Astrocyte of the spinal cord (primary cell): ENCODE measurements at regions not wholly inside any gene's neighbourhood (a gene's known extent, or its start where the extent isn't known, plus 50 kb on each side); places are given as distances from the start of the nearest gene placed in this dataset.

Source experiments
- DNase-seq: peaks from one replicate; pipeline ENCODE4 v3.0.0; 2011; ENCODE audit warnings: low read depth, low spot score
- H3K4me3 ChIP-seq: 2 replicates; pipeline ENCODE4 v1.5.1; 2011; ENCODE audit warnings: low read depth, mild to moderate bottlenecking, low read length, moderate library complexity
- in situ Hi-C: cut with HindIII; loops from 2 replicates; pipeline ENCODE4 v1.10.0; 2017; ENCODE audit warnings: low sequenced_read_pairs
- TF ChIP-seq, protein P1 (sequence below): IDR thresholded peaks from 2 replicates; pipeline ENCODE4 v1.5.1; 2012; ENCODE audit warnings: low read depth, mild to moderate bottlenecking, low read length, inconsistent platforms

DNA sequence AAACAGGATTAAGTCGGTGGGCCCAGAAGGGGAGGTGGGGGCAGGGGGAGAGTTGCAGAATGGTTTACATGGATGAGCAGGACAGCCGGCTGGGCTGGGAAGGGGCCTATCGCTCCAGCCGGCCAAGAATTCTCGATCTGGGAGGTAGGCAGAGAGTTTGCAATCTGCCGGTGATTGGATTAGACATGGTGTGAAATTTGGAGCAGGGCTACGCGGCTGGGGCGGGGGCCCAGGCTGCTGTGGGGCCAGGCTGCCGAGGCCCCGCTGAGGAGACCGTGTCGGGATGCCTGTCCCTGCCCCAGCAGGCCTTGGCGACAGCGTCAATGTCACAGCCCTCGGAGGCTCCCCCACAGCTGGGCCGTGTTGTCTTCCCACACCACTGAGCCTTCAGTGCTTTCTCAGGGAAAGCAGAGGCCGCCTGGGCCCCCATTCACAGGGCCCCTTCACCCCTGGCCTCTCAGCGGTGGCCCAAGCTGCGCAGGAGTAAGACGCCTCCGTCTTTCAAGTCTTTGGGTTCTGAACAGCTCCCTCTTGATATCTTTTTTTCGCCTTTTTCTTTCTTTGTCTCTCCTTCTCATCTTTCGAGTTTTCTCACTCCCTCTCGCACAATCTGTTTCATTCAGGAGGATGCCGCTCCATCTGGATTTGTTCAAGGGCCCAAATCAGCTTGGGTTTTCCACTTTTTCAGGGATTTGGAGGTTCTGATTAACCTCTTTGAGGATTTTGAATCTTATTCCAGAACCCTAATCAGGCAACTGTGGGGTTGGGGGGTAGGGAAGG is 117.5 kb upstream of the PARP11 start:
- in situ Hi-C loops, result no loop called here
- DNase-seq, result no peak
- H3K4me3 ChIP-seq, result no peak overlapping the region
- TF ChIP-seq, protein P1, sequence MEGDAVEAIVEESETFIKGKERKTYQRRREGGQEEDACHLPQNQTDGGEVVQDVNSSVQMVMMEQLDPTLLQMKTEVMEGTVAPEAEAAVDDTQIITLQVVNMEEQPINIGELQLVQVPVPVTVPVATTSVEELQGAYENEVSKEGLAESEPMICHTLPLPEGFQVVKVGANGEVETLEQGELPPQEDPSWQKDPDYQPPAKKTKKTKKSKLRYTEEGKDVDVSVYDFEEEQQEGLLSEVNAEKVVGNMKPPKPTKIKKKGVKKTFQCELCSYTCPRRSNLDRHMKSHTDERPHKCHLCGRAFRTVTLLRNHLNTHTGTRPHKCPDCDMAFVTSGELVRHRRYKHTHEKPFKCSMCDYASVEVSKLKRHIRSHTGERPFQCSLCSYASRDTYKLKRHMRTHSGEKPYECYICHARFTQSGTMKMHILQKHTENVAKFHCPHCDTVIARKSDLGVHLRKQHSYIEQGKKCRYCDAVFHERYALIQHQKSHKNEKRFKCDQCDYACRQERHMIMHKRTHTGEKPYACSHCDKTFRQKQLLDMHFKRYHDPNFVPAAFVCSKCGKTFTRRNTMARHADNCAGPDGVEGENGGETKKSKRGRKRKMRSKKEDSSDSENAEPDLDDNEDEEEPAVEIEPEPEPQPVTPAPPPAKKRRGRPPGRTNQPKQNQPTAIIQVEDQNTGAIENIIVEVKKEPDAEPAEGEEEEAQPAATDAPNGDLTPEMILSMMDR, result no peak

DNA sequence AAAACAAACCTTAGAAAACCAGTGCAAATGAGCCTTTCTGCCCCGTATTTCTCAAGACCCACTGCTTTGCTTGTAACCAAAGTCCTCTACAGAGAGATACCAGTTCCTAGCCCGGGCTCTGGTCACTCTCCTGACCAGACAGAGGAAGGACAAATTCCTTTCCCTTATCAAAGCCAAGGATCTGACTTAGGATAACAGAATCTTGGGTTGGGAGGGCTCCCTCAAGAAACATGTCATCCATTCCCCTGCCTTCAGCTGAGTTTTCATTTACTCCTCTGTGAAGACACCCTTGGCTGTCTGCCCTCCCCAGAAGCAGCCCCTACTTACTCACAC is 116.0 kb upstream of the PARP11 start:
- H3K4me3 ChIP-seq, result no peak overlapping the region
- in situ Hi-C loops, result no loop called here
- no peak for DNase-seq
- TF ChIP-seq, protein P1, result no peak

DNA sequence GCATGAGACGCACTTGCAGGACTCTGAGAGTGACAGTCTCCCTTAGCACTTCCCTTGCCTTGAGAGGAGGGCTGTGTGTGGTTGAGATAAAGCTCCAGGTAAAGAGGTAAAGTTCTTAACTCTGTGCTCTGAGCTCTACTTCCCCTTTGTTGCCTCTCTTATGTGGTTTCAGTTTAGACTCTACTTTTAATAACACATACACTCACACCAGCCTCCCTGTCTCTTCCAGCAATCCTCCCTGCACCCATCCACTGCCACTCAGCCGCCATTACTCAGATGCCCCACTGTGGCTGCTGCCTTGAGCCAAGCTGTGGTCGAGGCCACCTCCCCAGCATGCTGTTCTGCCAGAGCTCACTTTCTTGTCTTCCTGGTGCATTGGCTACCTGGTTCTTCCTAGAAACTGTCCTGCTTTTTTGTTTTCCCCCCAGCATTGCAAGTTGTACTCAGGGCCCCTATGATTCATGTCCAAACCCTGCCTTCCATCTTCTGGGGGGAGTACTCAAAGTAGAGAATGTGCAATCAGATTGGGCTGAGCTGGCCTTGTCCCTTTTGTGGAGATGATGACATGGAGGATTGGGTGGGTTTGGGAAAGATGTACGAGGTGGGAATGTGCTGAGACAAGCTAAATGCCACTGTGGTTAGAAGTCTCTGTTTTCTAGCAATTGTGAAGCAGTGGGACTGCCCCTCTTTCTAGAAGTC is 115.5 kb upstream of the PARP11 start:
- H3K4me3 ChIP-seq, result no peak overlapping the region
- TF ChIP-seq, protein P1, result no peak
- in situ Hi-C loops, result no loop called here
- no peak for DNase-seq

- in situ Hi-C loops, result no loop called here
- TF ChIP-seq, protein P1, result no peak
- no peak overlapping the region for H3K4me3 ChIP-seq
- no peak for DNase-seq
Observed at GRCh38 chr12:3987571-3987970, 114.4 kb upstream of the PARP11 start.

DNA sequence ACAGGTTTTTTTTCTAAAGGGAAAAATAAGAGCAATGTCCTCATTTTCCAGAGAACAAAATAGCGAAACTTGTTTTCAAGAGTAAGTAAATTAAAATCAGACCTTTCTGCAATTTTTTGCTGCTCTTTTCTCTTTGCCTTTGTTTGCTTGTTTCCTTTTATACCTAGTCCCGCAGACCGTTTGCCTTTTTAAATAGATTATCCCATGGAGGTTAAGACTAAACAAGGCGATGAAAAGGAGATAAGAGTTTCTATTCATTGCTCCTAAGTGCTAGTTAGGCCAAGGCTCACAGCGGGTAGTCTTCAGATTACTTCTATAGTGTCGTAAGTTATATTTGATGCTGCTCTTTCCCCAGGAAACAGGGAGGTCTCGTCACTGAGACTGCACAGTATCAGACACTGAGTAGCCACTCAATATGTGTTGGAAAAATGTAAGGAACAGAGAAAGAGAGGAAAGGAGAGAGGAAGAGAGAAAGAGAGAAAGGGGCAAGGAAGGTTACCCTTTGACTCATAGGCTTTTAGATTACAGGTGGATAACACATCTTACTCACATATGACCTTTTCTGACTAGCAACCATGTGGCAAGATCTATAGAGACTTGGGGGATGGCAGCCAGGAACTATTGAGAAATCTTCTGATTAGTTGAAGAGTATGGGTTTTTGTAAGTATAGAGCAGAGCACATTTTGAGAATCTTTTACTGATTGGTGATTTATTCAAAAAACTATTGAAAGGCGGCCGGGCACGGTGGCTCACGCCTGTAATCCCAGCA is 107.5 kb upstream of the PARP11 start:
- no peak overlapping the region for H3K4me3 ChIP-seq
- in situ Hi-C loops, result no loop called here
- DNase-seq, result no peak
- TF ChIP-seq, protein P1, result no peak

GRCh38 chr12:3977621-3978020 is 104.4 kb upstream of the PARP11 start:
- no peak for DNase-seq
- no peak overlapping the region for H3K4me3 ChIP-seq
- TF ChIP-seq, protein P1, result no peak
- in situ Hi-C loops, result no loop called here
